GM18511 (cell line): ENCODE measurements at regions not wholly inside any gene's neighbourhood (a gene's known extent, or its start where the extent isn't known, plus 50 kb on each side); places are given as distances from the start of the nearest gene placed in this dataset.

Source experiments
- ATAC-seq: cut with Tn5 transposase; IDR thresholded peaks from one replicate; pipeline ENCODE4 v1.9.1; 2021; ENCODE audit warnings: mild to moderate bottlenecking, moderate library complexity; ENCODE audit not compliant: unreplicated experiment

GRCh38 chr13:24042710-24043440, 117.6 kb upstream of the SPATA13 start:
- no peak for ATAC-seq

GRCh38 chr13:24043590-24044350, 116.8 kb upstream of the SPATA13 start:
- ATAC-seq, result no peak

- ATAC-seq, result no peak
Observed at GRCh38 chr13:24045597-24045996, 114.9 kb upstream of the SPATA13 start.

- ATAC-seq, result no peak
Observed at GRCh38 chr13:24050292-24050711, 110.2 kb upstream of the SPATA13 start.

GRCh38 chr13:24050796-24051715, 109.5 kb upstream of the SPATA13 start:
- no peak for ATAC-seq

- no peak for ATAC-seq
Observed at GRCh38 chr13:24052547-24053518, 107.7 kb upstream of the SPATA13 start.

GRCh38 chr13:24053519-24054251, 106.8 kb upstream of the SPATA13 start:
- ATAC-seq, result peak; percentile 94

- no peak for ATAC-seq
Observed at GRCh38 chr13:24056616-24057137, 103.8 kb upstream of the SPATA13 start.

GRCh38 chr13:24060993-24061392, 99.5 kb upstream of the SPATA13 start:
- ATAC-seq, result no peak

GRCh38 chr13:24063281-24063877, 97.1 kb upstream of the SPATA13 start:
- ATAC-seq, result no peak

GRCh38 chr13:24064371-24064770, 96.1 kb upstream of the SPATA13 start:
- no peak for ATAC-seq

- ATAC-seq, result no peak
Observed at GRCh38 chr13:24065176-24065575, 95.3 kb upstream of the SPATA13 start.

GRCh38 chr13:24066405-24067295, 93.9 kb upstream of the SPATA13 start:
- no peak for ATAC-seq

GRCh38 chr13:24068472-24068871, 92.0 kb upstream of the SPATA13 start:
- no peak for ATAC-seq

- ATAC-seq, result no peak
Observed at GRCh38 chr13:24071016-24071415, 89.5 kb upstream of the SPATA13 start.

GRCh38 chr13:24071423-24072075, 89.0 kb upstream of the SPATA13 start:
- no peak for ATAC-seq

GRCh38 chr13:24073657-24074056, 86.9 kb upstream of the SPATA13 start:
- ATAC-seq, result no peak
